Gastrocnemius medialis (tissue), 4 donors: ENCODE measurements at regions not wholly inside any gene's neighbourhood (a gene's known extent, or its start where the extent isn't known, plus 50 kb on each side); places are given as distances from the start of the nearest gene placed in this dataset.

Source experiments
- ATAC-seq, 2 donors: fragments of 150-250 bp; one replicate each; pipeline ENCODE4 v1.9.1; 2016
- DNase-seq, 2 donors: peaks; one replicate each; pipeline ENCODE4 v3.0.0-alpha.2; 2019
- H3K27ac ChIP-seq, 4 donors: fragments of 200-600 bp; sonication (generic); 1 replicate in 1 of 4; 2 replicates in 3 of 4; pipeline ENCODE4 v1.5.1; 2016 to 2018; ENCODE audit warnings: mild to moderate bottlenecking in 2 of 4, moderate library complexity in 1 of 4
- H3K27me3 ChIP-seq, 3 donors: fragments of 200-600 bp; sonication (generic) in 2 of 3; 1 replicate in 1 of 3; 2 replicates in 2 of 3; pipeline versions ENCODE4 v1.5.1 to v1.6.0; 2016 to 2019; ENCODE audit warnings: mild to moderate bottlenecking in 1 of 3, moderate library complexity in 1 of 3
- H3K36me3 ChIP-seq, 2 donors: fragments of 200-600 bp; sonication (generic) in 1 of 2; one replicate each; pipeline ENCODE4 v1.5.1; 2017 to 2018
- H3K4me1 ChIP-seq, 2 donors: fragments of 200-600 bp; sonication (generic) in 1 of 2; one replicate each; pipeline ENCODE4 v1.5.1; 2016 to 2017; ENCODE audit warnings: mild to moderate bottlenecking in 2 of 2
- H3K4me3 ChIP-seq, 4 donors: fragments of 200-600 bp; sonication (generic) in 3 of 4; 1 replicate in 1 of 4; 2 replicates in 3 of 4; pipeline ENCODE4 v1.5.1; 2016 to 2019; ENCODE audit warnings: mild to moderate bottlenecking in 2 of 4
- H3K9me3 ChIP-seq, 3 donors: fragments of 200-600 bp; sonication (generic) in 2 of 3; 1 replicate in 1 of 3; 2 replicates in 2 of 3; pipeline ENCODE4 v1.5.1; 2016 to 2019
- POLR2A ChIP-seq, 2 donors: fragments of 450-650 bp; IDR thresholded peaks; one replicate each; pipeline ENCODE4 v1.6.1; 2017; ENCODE audit warnings: antibody characterized with exemption in 2 of 2, mild to moderate bottlenecking in 2 of 2, moderate library complexity in 2 of 2
- in situ Hi-C, 4 donors: fragments of 200-750 bp; cut with MboI; loops; one replicate each; pipeline versions ENCODE4 v1.15.0 to v1.8.0; 2017; ENCODE audit warnings: low sequenced_read_pairs in 4 of 4
- intact Hi-C: fragments of 100-400 bp; cut with DNase I; formaldehyde crosslinking; loops from one replicate; pipeline ENCODE4 v1.15.1; 2023; ENCODE audit warnings: low total_unique reads
- TF ChIP-seq, protein P1 (sequence below), 5 experiments: fragments of 450-650 bp in 3 of 5; fragments of 200-600 bp in 2 of 5; sonication (generic) in 2 of 5; IDR thresholded peaks in 4 of 5; conservative IDR thresholded peaks in 1 of 5; 1 replicate in 4 of 5; 2 replicates in 1 of 5; pipeline ENCODE4 v1.5.1; 2016 to 2019; ENCODE audit warnings: antibody characterized with exemption in 5 of 5, mild to moderate bottlenecking in 3 of 5, moderate library complexity in 3 of 5

DNA sequence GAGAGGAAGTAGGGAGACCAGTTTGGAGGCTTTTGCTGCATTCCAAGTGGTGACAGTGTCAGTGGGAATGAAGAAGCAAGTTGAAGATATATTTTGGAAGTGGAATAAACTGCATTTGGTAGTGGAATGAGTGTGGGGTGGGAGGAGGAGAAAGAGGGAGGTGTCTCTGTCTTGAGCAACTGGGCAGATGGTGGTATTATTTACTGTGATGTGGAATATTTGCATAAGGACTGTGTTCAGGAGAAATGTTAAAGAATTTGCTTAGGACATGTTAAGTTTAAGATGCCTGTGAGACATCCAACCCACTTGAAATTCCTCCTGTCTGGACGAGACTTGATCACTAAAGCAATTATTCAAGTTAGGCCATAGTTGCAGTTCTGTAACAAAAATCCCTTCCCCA lies 448.9 kb upstream of the AMOT start:
- no peak overlapping the region for H3K4me3 ChIP-seq
- DNase-seq (no peak), ATAC-seq (no peak)
- intact Hi-C loops: no loop called here
- no peaks in the 10 kb centered on the region for H3K36me3 ChIP-seq
- no peaks in the 10 kb centered on the region for H3K27me3 ChIP-seq
- H3K4me1 ChIP-seq: no peaks in the 10 kb centered on the region
- TF ChIP-seq POLR2A (IDR thresholded peaks at IDR 0.05): no peak
- TF ChIP-seq, protein P1, sequence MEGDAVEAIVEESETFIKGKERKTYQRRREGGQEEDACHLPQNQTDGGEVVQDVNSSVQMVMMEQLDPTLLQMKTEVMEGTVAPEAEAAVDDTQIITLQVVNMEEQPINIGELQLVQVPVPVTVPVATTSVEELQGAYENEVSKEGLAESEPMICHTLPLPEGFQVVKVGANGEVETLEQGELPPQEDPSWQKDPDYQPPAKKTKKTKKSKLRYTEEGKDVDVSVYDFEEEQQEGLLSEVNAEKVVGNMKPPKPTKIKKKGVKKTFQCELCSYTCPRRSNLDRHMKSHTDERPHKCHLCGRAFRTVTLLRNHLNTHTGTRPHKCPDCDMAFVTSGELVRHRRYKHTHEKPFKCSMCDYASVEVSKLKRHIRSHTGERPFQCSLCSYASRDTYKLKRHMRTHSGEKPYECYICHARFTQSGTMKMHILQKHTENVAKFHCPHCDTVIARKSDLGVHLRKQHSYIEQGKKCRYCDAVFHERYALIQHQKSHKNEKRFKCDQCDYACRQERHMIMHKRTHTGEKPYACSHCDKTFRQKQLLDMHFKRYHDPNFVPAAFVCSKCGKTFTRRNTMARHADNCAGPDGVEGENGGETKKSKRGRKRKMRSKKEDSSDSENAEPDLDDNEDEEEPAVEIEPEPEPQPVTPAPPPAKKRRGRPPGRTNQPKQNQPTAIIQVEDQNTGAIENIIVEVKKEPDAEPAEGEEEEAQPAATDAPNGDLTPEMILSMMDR (IDR thresholded peaks at IDR 0.05 in 4 of 5, conservative IDR thresholded peaks at IDR 0.05 in 1 of 5): no peak
- H3K9me3 ChIP-seq: no peaks in the 10 kb centered on the region
- in situ Hi-C loops: no loop called here
- no peak overlapping the region for H3K27ac ChIP-seq

DNA sequence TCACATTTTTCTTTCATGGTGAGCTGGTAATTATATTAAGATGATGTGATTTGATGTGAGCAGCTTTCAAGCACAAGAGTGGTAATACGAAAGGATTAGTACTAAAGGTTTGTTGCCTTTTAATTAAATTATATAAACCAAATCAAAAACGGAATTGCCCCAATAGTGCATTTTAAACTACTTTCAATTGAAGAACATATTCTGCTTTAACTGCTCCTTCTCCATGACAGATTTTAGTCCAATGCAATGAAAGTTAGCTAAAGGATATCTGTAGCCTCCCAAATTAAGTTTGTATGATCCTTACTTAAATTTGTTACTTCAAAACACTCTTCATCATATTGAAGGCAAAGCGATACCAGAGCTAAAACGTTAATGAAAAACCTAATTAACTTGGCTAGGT lies 447.1 kb upstream of the AMOT start:
- no peak for ATAC-seq
- TF ChIP-seq POLR2A (IDR thresholded peaks at IDR 0.05): no peak
- TF ChIP-seq, protein P1 (IDR thresholded peaks at IDR 0.05 in 4 of 5, conservative IDR thresholded peaks at IDR 0.05 in 1 of 5): no peak
- intact Hi-C loops: no loop called here
- in situ Hi-C loops: no loop called here
- no peak for DNase-seq
- no peak overlapping the region for H3K27ac ChIP-seq
- H3K4me1 ChIP-seq: no peaks in the 10 kb centered on the region
- no peaks in the 10 kb centered on the region for H3K27me3 ChIP-seq
- no peaks in the 10 kb centered on the region for H3K9me3 ChIP-seq
- H3K36me3 ChIP-seq: no peaks in the 10 kb centered on the region
- H3K4me3 ChIP-seq: no peak overlapping the region

DNA sequence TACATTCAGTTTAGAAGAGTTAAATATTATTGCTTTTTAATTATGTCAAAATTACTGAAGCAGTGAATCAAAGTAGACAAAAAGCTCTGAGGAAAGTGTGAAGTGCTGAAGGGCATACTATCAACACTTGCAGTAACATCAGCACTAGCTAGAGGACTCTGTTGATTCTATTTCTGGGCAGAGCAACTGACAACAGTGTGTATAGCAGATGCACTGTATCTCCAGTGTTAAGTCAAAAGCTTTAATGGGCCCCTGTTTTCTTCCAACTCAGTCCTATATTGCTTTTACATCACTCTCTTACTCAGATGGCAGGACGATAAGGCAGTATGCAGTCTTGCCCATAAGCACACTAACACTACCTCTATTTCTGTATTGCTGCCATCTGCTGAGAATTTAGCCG lies 435.2 kb upstream of the AMOT start:
- in situ Hi-C loops: no loop called here

GRCh38 chrX:113274791-113275190 lies 434.2 kb upstream of the AMOT start:
- DNase-seq: no peak
- Histone ChIP-seq H3K9me3 (no peaks in the 10 kb centered on the region), H3K27me3 (peaks cover 0 to 2% (median 0%) of the 10 kb centered on the region in 3 donors), H3K4me1 (no peaks in the 10 kb centered on the region), H3K27ac (no peak overlapping the region), H3K4me3 (no peak overlapping the region), H3K36me3 (no peaks in the 10 kb centered on the region)
- in situ Hi-C loops (no loop called here), intact Hi-C loops (no loop called here)
- ATAC-seq: no peak
- no peak for TF ChIP-seq POLR2A (IDR thresholded peaks at IDR 0.05)
- TF ChIP-seq, protein P1 (IDR thresholded peaks at IDR 0.05 in 4 of 5, conservative IDR thresholded peaks at IDR 0.05 in 1 of 5): no peak

More for the DNA sequence above, 435.2 kb upstream of the AMOT start:
- no peaks in the 10 kb centered on the region for H3K36me3 ChIP-seq
- H3K4me3 ChIP-seq: no peak overlapping the region
- no peak overlapping the region for H3K27ac ChIP-seq
- no peak for DNase-seq
- H3K4me1 ChIP-seq: no peaks in the 10 kb centered on the region
- no peaks in the 10 kb centered on the region for H3K9me3 ChIP-seq
- H3K27me3 ChIP-seq: peaks cover 0 to 2% (median 0%) of the 10 kb centered on the region in 3 donors
- TF ChIP-seq POLR2A (IDR thresholded peaks at IDR 0.05): no peak
- TF ChIP-seq, protein P1 (IDR thresholded peaks at IDR 0.05 in 4 of 5, conservative IDR thresholded peaks at IDR 0.05 in 1 of 5): no peak
- ATAC-seq: no peak
- intact Hi-C loops: no loop called here

DNA sequence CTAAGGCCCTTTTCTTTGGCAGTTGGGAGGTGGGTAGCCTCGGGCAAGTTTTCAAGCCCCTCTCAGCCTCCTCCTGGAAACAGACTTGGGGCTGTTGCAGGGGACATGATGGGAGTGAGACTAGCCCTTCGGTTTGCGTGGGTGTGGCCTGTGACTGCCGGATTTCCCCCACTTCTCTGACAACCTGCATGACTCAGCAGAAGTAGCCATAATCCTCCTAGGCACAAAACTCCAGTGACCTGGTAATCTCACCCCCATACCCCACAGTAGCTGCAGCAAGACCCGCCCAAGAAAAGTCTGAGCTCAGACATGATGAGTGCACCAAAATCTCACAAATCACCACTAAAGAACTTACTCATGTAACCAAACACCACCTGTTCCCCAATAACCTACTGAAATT lies 433.7 kb upstream of the AMOT start:
- H3K27me3 ChIP-seq: peaks cover 0 to 2% (median 0%) of the 10 kb centered on the region in 3 donors
- no peaks in the 10 kb centered on the region for H3K4me1 ChIP-seq
- ATAC-seq: no peak
- H3K36me3 ChIP-seq: no peaks in the 10 kb centered on the region
- no peak for TF ChIP-seq POLR2A (IDR thresholded peaks at IDR 0.05)
- TF ChIP-seq, protein P1 (IDR thresholded peaks at IDR 0.05 in 4 of 5, conservative IDR thresholded peaks at IDR 0.05 in 1 of 5): no peak
- in situ Hi-C loops: no loop called here
- intact Hi-C loops: no loop called here
- no peaks in the 10 kb centered on the region for H3K9me3 ChIP-seq
- no peak overlapping the region for H3K4me3 ChIP-seq
- H3K27ac ChIP-seq: no peak overlapping the region
- no peak for DNase-seq
